IPS-15b (cell line): ENCODE measurements at regions not wholly inside any gene's neighbourhood (a gene's known extent, or its start where the extent isn't known, plus 50 kb on each side); places are given as distances from the start of the nearest gene placed in this dataset.

ENCODE experiments used
- H3K27me3 ChIP-seq: one replicate; pipeline ENCODE4 v1.6.1; 2013; ENCODE audit warnings: low read length; ENCODE audit not compliant: control insufficient read depth, insufficient read depth
- H3K36me3 ChIP-seq: one replicate; pipeline ENCODE4 v1.6.1; 2013; ENCODE audit warnings: low read length; ENCODE audit not compliant: control insufficient read depth, insufficient read depth
- H3K4me1 ChIP-seq: one replicate; pipeline ENCODE4 v1.6.1; 2013; ENCODE audit warnings: mild to moderate bottlenecking, low read length; ENCODE audit not compliant: control insufficient read depth, insufficient read depth
- H3K4me3 ChIP-seq: one replicate; pipeline ENCODE4 v1.5.1; 2013; ENCODE audit warnings: low read depth, low read length
- H3K9ac ChIP-seq: one replicate; pipeline ENCODE4 v1.6.1; 2013; ENCODE audit warnings: low read depth, mild to moderate bottlenecking, low read length
- H3K9me3 ChIP-seq: one replicate; pipeline ENCODE4 v1.6.1; 2013; ENCODE audit warnings: mild to moderate bottlenecking, low read length; ENCODE audit not compliant: control insufficient read depth, insufficient read depth

GRCh38 chr17:70468661-70469060 lies 299.3 kb downstream of the KCNJ2 start:
- Histone ChIP-seq H3K36me3 (no peaks in the 10 kb centered on the region), H3K9ac (no peak overlapping the region), H3K27me3 (no peaks in the 10 kb centered on the region), H3K4me3 (no peak overlapping the region), H3K9me3 (no peaks in the 10 kb centered on the region), H3K4me1 (peaks cover 3% of the 10 kb centered on the region)

GRCh38 chr17:70473049-70473448 lies 303.7 kb downstream of the KCNJ2 start:
- Histone ChIP-seq H3K9me3 (no peaks in the 10 kb centered on the region), H3K27me3 (no peaks in the 10 kb centered on the region), H3K9ac (no peak overlapping the region), H3K36me3 (no peaks in the 10 kb centered on the region), H3K4me1 (peaks cover 3% of the 10 kb centered on the region), H3K4me3 (no peak overlapping the region)

DNA sequence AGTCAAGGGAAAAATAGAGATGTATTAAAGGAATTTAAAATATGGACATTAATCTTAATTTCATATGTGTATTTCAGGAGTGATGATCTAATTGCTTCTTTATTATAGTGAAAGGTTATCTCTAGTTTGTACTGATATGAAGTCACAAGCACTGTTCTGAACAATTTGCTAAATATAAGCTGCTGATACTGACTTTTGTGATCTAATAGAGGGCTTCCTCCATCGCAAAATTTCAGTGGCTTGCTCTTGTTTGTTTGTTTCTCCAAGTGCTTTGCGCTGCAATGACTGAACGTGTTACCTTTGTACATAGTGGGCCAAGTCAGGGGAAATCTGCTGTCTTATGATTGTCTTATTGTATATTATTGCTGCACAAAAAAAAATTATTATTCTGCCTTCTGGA lies 307.0 kb downstream of the KCNJ2 start:
- no peaks in the 10 kb centered on the region for H3K4me1 ChIP-seq
- H3K36me3 ChIP-seq, result no peaks in the 10 kb centered on the region
- H3K9ac ChIP-seq, result no peak overlapping the region
- H3K4me3 ChIP-seq, result no peak overlapping the region
- no peaks in the 10 kb centered on the region for H3K27me3 ChIP-seq
- H3K9me3 ChIP-seq, result no peaks in the 10 kb centered on the region

GRCh38 chr17:70478902-70479301 lies 309.6 kb downstream of the KCNJ2 start:
- Histone ChIP-seq H3K27me3 (no peaks in the 10 kb centered on the region), H3K4me3 (no peak overlapping the region), H3K9me3 (peaks cover 4% of the 10 kb centered on the region), H3K4me1 (no peaks in the 10 kb centered on the region), H3K36me3 (no peaks in the 10 kb centered on the region), H3K9ac (no peak overlapping the region)

DNA sequence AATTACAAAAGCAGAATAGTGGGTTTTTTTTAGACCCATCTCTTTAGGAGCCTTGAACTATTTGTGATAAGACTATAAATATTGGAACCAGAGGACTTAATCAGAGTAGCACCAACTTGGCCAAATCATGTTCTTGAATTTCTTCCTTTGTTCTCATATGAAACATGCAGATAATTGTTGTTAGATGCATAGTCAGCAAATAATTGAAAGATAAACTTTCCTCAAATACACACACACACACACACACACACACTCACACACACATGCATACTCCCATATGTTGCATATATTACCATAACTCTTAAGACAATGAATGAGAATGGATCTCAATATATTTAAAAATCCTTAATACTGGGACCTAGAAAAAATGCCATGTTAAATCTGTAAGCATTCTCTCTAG lies 310.4 kb downstream of the KCNJ2 start:
- Histone ChIP-seq H3K4me1 (no peaks in the 10 kb centered on the region), H3K9ac (no peak overlapping the region), H3K4me3 (no peak overlapping the region), H3K27me3 (no peaks in the 10 kb centered on the region), H3K36me3 (no peaks in the 10 kb centered on the region), H3K9me3 (peaks cover 4% of the 10 kb centered on the region)

DNA sequence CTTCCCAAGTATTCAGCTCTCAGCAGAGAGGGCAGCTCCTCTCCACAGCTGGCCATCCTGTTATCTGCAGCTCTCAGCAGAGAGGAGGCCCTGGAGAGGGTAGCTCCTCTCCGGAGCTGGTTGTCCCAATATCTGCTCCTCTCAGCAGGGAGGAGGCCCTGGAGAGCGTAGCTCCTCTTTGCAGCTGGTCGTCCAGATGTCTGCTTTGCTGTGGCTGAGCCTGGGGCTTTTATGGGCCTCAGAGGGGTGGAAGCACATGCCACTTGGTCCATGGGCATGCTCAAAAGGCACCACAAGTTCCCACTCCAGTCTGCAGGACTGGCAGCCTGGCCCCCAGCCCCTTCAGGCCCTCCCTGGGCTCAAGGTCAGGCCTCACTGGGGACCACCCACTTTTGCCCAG lies 314.3 kb downstream of the KCNJ2 start:
- no peak overlapping the region for H3K4me3 ChIP-seq
- H3K9me3 ChIP-seq, result peaks cover 4% of the 10 kb centered on the region
- no peaks in the 10 kb centered on the region for H3K27me3 ChIP-seq
- H3K4me1 ChIP-seq, result no peaks in the 10 kb centered on the region
- H3K9ac ChIP-seq, result no peak overlapping the region
- H3K36me3 ChIP-seq, result no peaks in the 10 kb centered on the region

- Histone ChIP-seq H3K9ac (no peak overlapping the region), H3K36me3 (no peaks in the 10 kb centered on the region), H3K4me1 (no peaks in the 10 kb centered on the region), H3K4me3 (no peak overlapping the region), H3K27me3 (no peaks in the 10 kb centered on the region), H3K9me3 (peaks cover 4% of the 10 kb centered on the region)
Measured at GRCh38 chr17:70484050-70484449, 314.7 kb downstream of the KCNJ2 start.

DNA sequence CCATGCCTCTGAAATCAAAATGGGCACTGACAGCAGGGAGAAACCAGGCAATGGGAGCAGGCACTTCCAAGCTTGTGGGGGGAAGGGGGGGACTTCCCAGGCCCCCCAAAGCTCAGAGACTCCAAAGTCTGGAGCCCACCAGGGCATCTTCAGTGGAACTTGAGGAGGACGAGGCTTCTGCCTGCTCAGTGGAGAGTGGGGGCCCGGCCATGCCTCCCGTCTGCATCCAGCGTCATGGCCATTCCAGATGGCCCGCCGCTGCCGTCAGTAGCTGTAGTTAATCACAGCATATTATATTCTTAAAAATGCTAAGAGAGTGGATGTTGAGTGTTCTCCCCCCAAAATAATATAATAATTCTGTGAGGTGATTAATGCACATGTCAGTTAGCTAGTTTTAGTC lies 315.2 kb downstream of the KCNJ2 start:
- H3K27me3 ChIP-seq, result no peaks in the 10 kb centered on the region
- no peak overlapping the region for H3K9ac ChIP-seq
- H3K9me3 ChIP-seq, result peaks cover 4% of the 10 kb centered on the region
- H3K4me3 ChIP-seq, result no peak overlapping the region
- H3K4me1 ChIP-seq, result no peaks in the 10 kb centered on the region
- no peaks in the 10 kb centered on the region for H3K36me3 ChIP-seq

DNA sequence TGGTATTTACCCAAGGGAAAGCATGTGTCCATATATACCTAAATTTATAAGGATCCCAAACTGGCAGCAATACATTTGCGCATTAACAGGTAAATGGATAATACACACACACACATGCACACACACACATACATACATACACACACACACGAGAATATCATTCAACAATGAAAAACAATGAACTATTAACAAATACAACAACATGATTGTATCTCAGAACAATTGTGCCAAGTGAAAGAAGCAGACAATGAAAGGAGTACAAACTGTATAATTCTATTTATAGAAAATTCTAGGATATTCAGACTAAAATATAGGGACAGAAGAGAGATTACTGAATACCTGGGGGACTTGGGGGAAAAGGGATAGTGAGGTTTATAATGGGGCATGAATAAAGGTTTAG lies 323.0 kb downstream of the KCNJ2 start:
- no peaks in the 10 kb centered on the region for H3K4me1 ChIP-seq
- H3K4me3 ChIP-seq, result no peak overlapping the region
- H3K36me3 ChIP-seq, result no peaks in the 10 kb centered on the region
- H3K9me3 ChIP-seq, result no peaks in the 10 kb centered on the region
- H3K9ac ChIP-seq, result no peak overlapping the region
- H3K27me3 ChIP-seq, result no peaks in the 10 kb centered on the region

GRCh38 chr17:70493277-70493874 lies 324.0 kb downstream of the KCNJ2 start:
- H3K9me3 ChIP-seq, result no peaks in the 10 kb centered on the region
- H3K27me3 ChIP-seq, result no peaks in the 10 kb centered on the region
- H3K36me3 ChIP-seq, result no peaks in the 10 kb centered on the region
- H3K9ac ChIP-seq, result no peak overlapping the region
- no peak overlapping the region for H3K4me3 ChIP-seq
- no peaks in the 10 kb centered on the region for H3K4me1 ChIP-seq

GRCh38 chr17:70498631-70499030 lies 329.3 kb downstream of the KCNJ2 start:
- H3K9ac ChIP-seq, result no peak overlapping the region
- no peaks in the 10 kb centered on the region for H3K9me3 ChIP-seq
- H3K4me1 ChIP-seq, result peaks cover 3% of the 10 kb centered on the region
- no peaks in the 10 kb centered on the region for H3K36me3 ChIP-seq
- H3K27me3 ChIP-seq, result no peaks in the 10 kb centered on the region
- H3K4me3 ChIP-seq, result no peak overlapping the region

DNA sequence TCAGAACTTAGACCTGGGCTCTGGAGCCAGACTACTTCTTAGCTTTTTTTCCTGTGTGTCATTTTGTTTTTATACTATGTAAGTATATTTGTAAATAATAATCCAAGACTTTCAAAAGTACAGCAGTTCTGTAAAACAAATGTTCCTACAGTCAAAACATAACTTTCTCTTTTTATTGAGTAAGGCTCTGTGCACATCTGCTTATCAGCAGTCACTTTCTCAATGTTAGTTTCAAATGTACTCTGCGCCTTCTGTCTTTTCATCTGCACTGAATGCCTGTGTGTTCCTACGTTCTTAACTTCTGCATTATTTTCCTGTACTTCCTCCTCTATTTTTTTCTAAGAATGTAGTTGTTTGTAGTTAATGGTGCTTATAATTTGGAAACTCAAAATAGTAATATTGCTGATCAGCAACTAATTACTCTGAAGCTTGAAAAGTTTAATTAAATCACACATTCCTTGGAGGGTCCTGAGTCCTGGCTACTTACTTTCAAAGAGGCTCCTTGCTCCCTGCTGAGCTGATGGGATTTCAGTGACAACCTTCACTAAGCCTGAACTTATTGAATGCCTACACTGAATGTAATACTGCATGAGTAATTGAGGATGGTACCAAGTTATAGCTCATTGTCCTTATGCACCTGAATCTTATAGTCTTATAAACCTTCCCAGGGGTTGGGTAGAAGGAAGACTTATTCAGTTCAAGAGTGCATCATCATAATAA lies 329.9 kb downstream of the KCNJ2 start:
- Histone ChIP-seq H3K27me3 (no peaks in the 10 kb centered on the region), H3K4me1 (peaks cover 3% of the 10 kb centered on the region), H3K36me3 (no peaks in the 10 kb centered on the region)

More for the DNA sequence above, 329.9 kb downstream of the KCNJ2 start:
- no peak overlapping the region for H3K4me3 ChIP-seq
- H3K9ac ChIP-seq, result no peak overlapping the region
- H3K9me3 ChIP-seq, result no peaks in the 10 kb centered on the region
